HG02642 (cell line): ENCODE measurements at regions not wholly inside any gene's neighbourhood (a gene's known extent, or its start where the extent isn't known, plus 50 kb on each side); places are given as distances from the start of the nearest gene placed in this dataset.
"Not testable (repeated sequence)": the region's sequence is repeated elsewhere in the genome, so short reads cannot be mapped to it uniquely, and the experiment has no call there.

Experiments used
- ATAC-seq: cut with Tn5 transposase; IDR thresholded peaks from one replicate; pipeline ENCODE4 v1.9.1; 2021; ENCODE audit warnings: mild to moderate bottlenecking; ENCODE audit not compliant: unreplicated experiment, poor library complexity

- ATAC-seq, result no peak
Measured at GRCh38 chr4:57401586-57401985, 291.4 kb upstream of the IGFBP7 start.

GRCh38 chr4:57378766-57379165 lies 268.6 kb upstream of the IGFBP7 start:
- ATAC-seq, result no peak

- no peak for ATAC-seq
Measured at GRCh38 chr4:57374866-57375595, 264.8 kb upstream of the IGFBP7 start.

- ATAC-seq, result no peak
Measured at GRCh38 chr4:57373991-57374390, 263.8 kb upstream of the IGFBP7 start.

DNA sequence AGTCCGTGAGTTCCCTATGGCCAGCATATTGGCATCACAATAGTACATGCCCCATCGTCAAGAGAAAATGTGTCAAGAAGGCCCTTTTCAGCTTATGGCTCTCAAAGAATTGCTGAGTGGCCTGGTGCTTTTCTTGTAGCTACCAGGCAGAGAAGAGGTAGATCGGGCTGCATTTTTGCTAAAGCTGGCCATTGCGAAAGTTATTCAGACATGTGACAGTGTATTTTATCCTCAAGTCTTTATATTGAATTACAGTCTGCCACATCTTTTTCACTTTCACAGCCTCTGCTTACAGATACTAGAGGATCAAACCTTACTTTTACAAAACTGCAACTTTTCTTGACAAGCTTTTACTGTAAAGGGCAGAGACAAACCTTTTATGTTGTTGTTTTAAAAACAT lies 261.5 kb upstream of the IGFBP7 start:
- ATAC-seq, result no peak

GRCh38 chr4:57370691-57371090 lies 260.5 kb upstream of the IGFBP7 start:
- ATAC-seq, result no peak

GRCh38 chr4:57369446-57369845 lies 259.3 kb upstream of the IGFBP7 start:
- ATAC-seq, result no peak

DNA sequence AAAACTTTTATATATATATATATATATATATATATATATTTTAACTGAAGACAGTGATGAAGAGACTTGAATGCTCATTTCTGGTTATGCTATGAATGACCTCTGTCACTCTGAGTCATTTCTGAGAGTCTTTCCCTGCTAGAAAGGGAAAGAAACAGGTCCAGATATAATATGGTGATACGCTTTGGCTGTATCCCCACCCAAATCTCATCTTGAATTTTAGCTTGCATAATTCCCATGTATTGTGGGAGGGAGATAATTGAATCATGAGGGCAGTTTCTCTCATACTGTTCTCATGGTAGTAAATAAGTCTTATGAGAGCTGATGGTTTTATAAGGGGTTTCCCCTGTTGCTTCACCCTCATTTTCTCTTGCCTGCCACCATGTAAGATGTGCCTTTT lies 254.1 kb upstream of the IGFBP7 start:
- no peak for ATAC-seq

GRCh38 chr4:57363346-57363745 lies 253.2 kb upstream of the IGFBP7 start:
- ATAC-seq, result no peak

- no peak for ATAC-seq
Measured at GRCh38 chr4:57360681-57361080, 250.5 kb upstream of the IGFBP7 start.

DNA sequence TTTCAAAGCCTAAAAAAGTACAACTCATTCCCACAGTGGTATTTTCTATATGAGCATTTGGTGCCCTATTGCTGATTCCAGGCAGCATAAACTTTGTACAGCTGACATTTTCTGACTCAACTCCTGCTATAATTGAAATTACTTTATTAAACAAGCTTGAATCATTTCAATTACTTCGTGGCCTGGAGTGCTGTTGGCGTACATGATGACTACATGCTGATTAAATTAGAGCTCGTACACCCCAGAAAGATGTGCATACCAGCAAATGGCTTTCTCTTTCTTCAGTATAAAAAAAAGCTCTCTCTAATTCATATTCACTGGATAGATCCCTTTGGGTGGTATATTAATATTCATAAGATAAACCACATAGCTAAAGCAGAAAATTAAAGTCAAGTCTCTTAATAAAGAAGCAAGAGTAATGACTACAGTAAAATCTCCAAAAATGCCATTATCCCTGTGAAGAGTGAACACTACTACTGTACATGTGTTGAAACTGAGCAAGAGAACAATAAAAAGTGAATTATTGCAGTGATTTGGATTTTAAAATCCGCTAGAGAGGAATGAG lies 245.0 kb upstream of the IGFBP7 start:
- no peak for ATAC-seq

GRCh38 chr4:57351731-57352130 lies 241.5 kb upstream of the IGFBP7 start:
- no peak for ATAC-seq

- no peak for ATAC-seq
Measured at GRCh38 chr4:57344296-57344695, 234.1 kb upstream of the IGFBP7 start.

DNA sequence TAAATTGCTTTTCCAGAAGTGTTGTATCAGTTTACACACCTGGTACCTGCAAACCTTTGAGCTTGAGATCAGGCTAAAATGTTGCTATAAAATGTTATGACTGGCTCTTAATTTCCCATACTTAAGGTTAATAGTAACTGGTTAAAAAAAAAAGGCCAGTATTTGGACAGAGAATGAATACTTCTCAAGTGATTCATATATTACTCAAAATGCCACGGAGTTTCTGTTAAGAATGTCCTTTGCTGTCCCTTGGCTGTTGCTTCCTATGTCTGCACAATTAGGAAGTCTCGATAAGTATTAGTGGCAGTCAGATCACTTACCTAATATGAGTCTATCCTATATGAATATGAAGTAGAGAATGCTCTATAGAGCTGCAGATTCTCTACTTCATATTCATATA lies 232.2 kb upstream of the IGFBP7 start:
- ATAC-seq, result no peak

DNA sequence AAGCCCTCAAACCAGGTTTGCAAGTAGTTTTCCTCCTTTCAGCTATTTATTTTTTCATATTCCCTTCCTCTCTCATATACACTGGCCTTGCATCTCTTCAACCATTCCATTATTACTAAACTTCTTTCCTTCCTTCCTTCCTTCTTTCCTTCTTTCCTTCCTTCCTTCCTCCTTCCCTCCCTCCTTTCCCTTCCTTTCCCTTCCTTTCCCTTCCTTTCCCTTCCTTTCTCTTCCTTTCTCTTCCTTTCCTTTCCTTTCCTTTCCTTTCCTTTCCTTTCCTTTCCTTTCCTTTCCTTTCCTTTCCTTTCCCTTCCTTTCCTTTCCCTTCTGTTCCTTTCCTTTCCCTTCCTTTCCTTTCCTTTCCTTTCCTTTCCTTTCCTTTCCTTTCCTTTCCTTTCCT lies 228.7 kb upstream of the IGFBP7 start:
- ATAC-seq, result not testable (repeated sequence)

DNA sequence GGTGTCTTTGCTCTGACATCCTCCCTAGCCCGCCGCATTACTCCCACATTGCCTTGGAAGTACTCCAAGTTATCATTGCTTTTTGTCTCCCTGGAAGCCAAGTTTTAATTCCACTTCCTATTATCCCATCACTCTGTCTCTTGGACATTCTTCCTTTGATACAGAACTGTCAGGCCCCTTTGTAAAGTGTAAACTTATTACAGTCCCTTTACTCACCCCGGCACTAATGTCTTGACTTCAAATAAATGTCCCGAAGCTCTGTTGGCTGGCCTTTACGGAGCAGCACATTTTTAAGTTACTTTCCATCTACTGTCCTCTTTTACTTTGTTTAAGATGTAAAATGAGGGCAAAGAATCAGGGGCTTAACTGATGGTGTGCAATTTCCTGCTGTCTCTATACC lies 223.5 kb upstream of the IGFBP7 start:
- no peak for ATAC-seq

GRCh38 chr4:57331959-57332358 lies 221.8 kb upstream of the IGFBP7 start:
- ATAC-seq, result no peak

GRCh38 chr4:57329279-57329678 lies 219.1 kb upstream of the IGFBP7 start:
- ATAC-seq, result no peak

DNA sequence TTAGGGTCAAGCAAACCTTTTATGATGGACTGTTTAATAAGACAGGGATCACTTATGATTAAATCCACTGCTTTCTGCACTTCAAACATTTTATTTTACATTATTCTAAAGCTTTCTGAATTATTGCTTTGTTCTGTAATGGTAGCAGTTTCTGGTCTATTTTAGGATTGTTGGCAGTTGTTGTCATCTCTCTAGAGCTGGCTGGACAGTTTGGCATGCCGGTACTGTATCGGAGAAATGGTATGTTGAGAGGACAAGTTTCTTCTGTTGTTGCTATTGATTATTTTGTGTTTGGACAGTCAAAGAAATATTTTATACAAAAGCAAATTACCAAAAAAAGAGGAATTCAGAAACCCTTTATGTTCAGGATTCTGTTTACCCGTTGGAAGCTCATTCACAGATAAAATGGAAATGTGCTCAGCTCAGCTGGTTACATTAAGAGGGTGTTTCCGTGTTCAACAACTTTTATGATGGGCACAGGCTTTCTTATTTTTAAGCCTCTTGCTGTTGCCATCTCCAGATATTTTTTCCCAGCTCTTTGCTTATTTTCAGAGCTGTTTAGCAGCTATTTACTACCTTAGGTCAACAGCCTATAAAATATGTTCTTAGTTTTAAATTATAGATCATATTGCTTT lies 214.6 kb upstream of the IGFBP7 start:
- no peak for ATAC-seq

DNA sequence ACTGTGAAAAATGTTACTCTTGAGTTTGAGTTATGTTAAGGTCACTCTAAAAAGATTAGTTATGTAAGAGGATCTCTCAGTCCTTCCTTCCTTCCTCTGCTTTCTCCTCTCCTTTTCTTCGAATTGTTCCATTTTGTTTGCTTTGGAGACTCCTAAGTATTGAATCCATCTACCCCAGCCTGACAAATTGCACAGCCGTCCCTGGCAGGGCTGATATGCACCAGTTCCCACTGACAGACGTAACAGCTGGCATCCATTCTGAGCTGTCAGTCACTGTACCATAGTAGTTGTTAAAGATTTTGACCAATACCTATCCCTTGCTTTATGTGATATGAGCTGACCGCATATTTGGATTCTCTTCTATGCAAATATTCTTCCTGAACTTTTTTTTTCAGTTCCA lies 210.7 kb upstream of the IGFBP7 start:
- ATAC-seq, result no peak

DNA sequence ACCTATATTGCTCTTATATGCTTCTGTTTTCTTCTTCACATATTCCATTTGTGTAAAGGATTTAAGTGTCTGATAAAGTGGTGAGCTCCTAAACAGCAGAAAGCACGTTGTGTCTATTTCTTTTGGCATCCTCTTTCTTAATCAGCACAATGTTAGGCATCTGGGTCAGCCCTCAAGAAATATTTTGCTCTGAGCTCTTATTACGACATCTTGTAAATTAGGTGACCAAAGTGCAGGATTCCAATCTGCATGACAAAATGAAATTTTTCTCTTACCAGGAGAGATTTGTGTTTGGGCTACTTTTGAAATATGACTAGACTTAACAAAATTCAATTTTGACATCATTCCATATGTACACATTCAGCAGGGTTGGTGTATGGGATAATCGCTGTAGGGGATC lies 210.0 kb upstream of the IGFBP7 start:
- ATAC-seq, result no peak

DNA sequence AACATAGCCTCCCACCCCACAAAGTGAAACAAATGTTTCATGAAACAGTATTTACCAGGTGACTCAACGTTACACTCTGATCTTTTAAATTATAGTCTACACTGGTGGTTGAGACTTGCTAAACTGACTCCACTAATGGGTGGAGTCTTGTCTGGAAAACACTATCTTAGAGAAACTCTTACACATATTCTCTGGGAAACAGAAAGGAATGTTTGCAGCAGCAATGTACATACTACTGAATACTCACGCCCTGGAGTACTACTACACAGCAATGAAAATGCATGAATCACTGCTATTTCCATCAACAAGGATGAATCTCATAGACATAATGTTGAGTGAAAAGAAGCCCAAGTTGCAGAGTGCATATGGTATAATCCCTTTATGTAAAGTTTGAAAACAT lies 208.5 kb upstream of the IGFBP7 start:
- no peak for ATAC-seq
